WTC11 (cell line): ENCODE measurements at regions not wholly inside any gene's neighbourhood (a gene's known extent, or its start where the extent isn't known, plus 50 kb on each side); places are given as distances from the start of the nearest gene placed in this dataset.

Experiments used
- ATAC-seq: fragments of 200-7000 bp; cut with Tn5 transposase; 2 replicates; pipeline ENCODE4 v1.10.0; 2021; ENCODE audit warnings: mild to moderate bottlenecking, moderate library complexity
- CTCF ChIA-PET: fragments of 300-600 bp; sonication (Branson Sonifier 250); formaldehyde crosslinking; loops from one replicate; lab custom pipeline; 2021; ENCODE audit warnings: antibody characterized with exemption; lab: Charles Lee
- POLR2A ChIA-PET: fragments of 350-600 bp; sonication (Branson Sonifier 250); formaldehyde crosslinking; loops from one replicate; lab custom pipeline; 2021; ENCODE audit warnings: antibody characterized with exemption; lab: Charles Lee
- DNase-seq: peaks from one replicate; pipeline ENCODE4 v3.0.0; 2021; ENCODE audit warnings: low spot score
- H3K27ac Mint-ChIP-seq: 2 replicates; pipeline ENCODE4 v1.8.0; 2021; ENCODE audit warnings: mixed read lengths
- H3K27me3 Mint-ChIP-seq: 2 replicates; pipeline ENCODE4 v1.8.0; 2021; ENCODE audit warnings: low read depth, mild to moderate bottlenecking, moderate library complexity, mixed read lengths
- H3K36me3 Mint-ChIP-seq: 2 replicates; pipeline ENCODE4 v1.8.0; 2021; ENCODE audit warnings: mixed read lengths
- H3K4me1 Mint-ChIP-seq: 2 replicates; pipeline ENCODE4 v1.8.0; 2022; ENCODE audit warnings: mixed read lengths
- H3K4me3 Mint-ChIP-seq: 2 replicates; pipeline ENCODE4 v1.8.0; 2021; ENCODE audit warnings: mild to moderate bottlenecking, moderate library complexity, mixed read lengths
- H3K9me3 Mint-ChIP-seq: 2 replicates; pipeline ENCODE4 v1.8.0; 2021; ENCODE audit warnings: mixed read lengths
- FOXJ3 ChIP-seq: sonication (generic); formaldehyde crosslinking; IDR thresholded peaks from 2 replicates; pipeline ENCODE4 v1.9.0; 2021; ENCODE audit warnings: missing genetic modification reagents, mild to moderate bottlenecking, borderline replicate concordance
- GABPB1 ChIP-seq: sonication (generic); formaldehyde crosslinking; IDR thresholded peaks from 2 replicates; pipeline ENCODE4 v1.8.1; 2023; ENCODE audit warnings: mild to moderate bottlenecking, missing genetic modification reagents
- GTF2I ChIP-seq: fragments of 250-450 bp; sonication (Bioruptor Pico); conservative IDR thresholded peaks from 2 replicates; pipeline ENCODE4 v1.4.0; 2021; ENCODE audit warnings: mild to moderate bottlenecking
- HMGA2 ChIP-seq: fragments of 250-450 bp; sonication (Bioruptor Pico); IDR thresholded peaks from 2 replicates; pipeline ENCODE4 v1.4.0; 2021; ENCODE audit warnings: mild to moderate bottlenecking, moderate library complexity
- NFATC4 ChIP-seq: fragments of 250-450 bp; sonication (Bioruptor Pico); IDR thresholded peaks from 2 replicates; pipeline ENCODE4 v1.9.0; 2021; ENCODE audit warnings: mild to moderate bottlenecking
- NFYB ChIP-seq: sonication (generic); formaldehyde crosslinking; conservative IDR thresholded peaks from 2 replicates; pipeline ENCODE4 v1.8.0; 2022; ENCODE audit warnings: low read depth, missing genetic modification reagents
- SP1 ChIP-seq: sonication (generic); formaldehyde crosslinking; conservative IDR thresholded peaks from 2 replicates; pipeline ENCODE4 v1.8.1; 2022; ENCODE audit warnings: missing genetic modification reagents
- TCF7 ChIP-seq: sonication (generic); formaldehyde crosslinking; IDR thresholded peaks from 2 replicates; pipeline ENCODE4 v1.8.0; 2022; ENCODE audit warnings: mild to moderate bottlenecking, low read depth, missing genetic modification reagents, moderate library complexity
- TEAD4 ChIP-seq: sonication (generic); formaldehyde crosslinking; IDR thresholded peaks from 2 replicates; pipeline ENCODE4 v1.8.0; 2022; ENCODE audit warnings: mild to moderate bottlenecking, missing genetic modification reagents
- ZNF138 ChIP-seq: sonication (generic); formaldehyde crosslinking; conservative IDR thresholded peaks from 2 replicates; pipeline ENCODE4 v1.8.1; 2022; ENCODE audit warnings: mild to moderate bottlenecking, moderate library complexity, missing genetic modification reagents
- TF ChIP-seq, protein P1 (sequence below): sonication (generic); formaldehyde crosslinking; IDR thresholded peaks from 2 replicates; pipeline ENCODE4 v1.8.0; 2023; ENCODE audit warnings: missing genetic modification reagents, mild to moderate bottlenecking, borderline replicate concordance
- TF ChIP-seq, protein P2 (sequence below): sonication (generic); formaldehyde crosslinking; IDR thresholded peaks from 2 replicates; pipeline ENCODE4 v1.8.1; 2023; ENCODE audit warnings: mild to moderate bottlenecking, missing genetic modification reagents
- TF ChIP-seq, protein P3 (sequence below): sonication (generic); formaldehyde crosslinking; IDR thresholded peaks from 2 replicates; pipeline ENCODE4 v1.8.0; 2022; ENCODE audit warnings: mild to moderate bottlenecking, missing genetic modification reagents
- TF ChIP-seq, protein P4 (sequence below): fragments of 250-450 bp; sonication (Bioruptor Pico); IDR thresholded peaks from 2 replicates; pipeline ENCODE4 v1.8.0; 2021; ENCODE audit warnings: mild to moderate bottlenecking
- TF ChIP-seq, protein P5 (sequence below): fragments of 250-450 bp; sonication (Bioruptor Pico); IDR thresholded peaks from 2 replicates; pipeline ENCODE4 v2.1.2; 2022; ENCODE audit warnings: mild to moderate bottlenecking, moderate library complexity
- TF ChIP-seq, protein P6 (sequence below): fragments of 250-450 bp; sonication (Bioruptor Pico); IDR thresholded peaks from 2 replicates; pipeline ENCODE4 v1.9.0; 2021; ENCODE audit warnings: mild to moderate bottlenecking
- TF ChIP-seq, protein P7 (sequence below): sonication (generic); formaldehyde crosslinking; conservative IDR thresholded peaks from 2 replicates; pipeline ENCODE4 v1.8.1; 2022; ENCODE audit warnings: mild to moderate bottlenecking, missing genetic modification reagents
- TF ChIP-seq, protein P8 (sequence below): fragments of 250-450 bp; sonication (Bioruptor Pico); IDR thresholded peaks from 2 replicates; pipeline ENCODE4 v1.9.0; 2021; ENCODE audit warnings: mild to moderate bottlenecking

DNA sequence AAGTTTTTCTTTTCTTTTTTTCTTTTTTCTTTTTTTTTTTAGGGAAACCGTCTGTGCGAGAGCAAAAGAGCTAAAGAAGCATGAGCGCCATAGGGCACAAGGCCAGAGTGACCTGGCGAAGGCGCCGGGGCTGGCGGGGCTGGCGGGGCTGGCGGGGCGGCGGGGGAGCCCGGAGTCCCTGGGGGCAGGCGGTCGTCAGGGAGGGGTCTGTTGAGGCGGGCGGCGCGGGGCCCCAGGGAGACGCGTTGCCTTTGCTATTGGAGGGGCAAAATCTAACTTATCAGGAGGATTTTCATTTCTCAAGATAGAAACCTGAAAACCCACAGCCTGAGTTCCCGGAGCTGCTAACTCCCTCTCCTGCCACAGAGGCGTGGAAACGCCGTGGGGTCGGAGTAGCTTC is 135.6 kb upstream of the SMAD1 start (continued):
- TF ChIP-seq GTF2I (no peak), ZNF138 (CRISPR knock-in tag) (no peak), GABPB1 (CRISPR knock-in tag) (no peak), SP1 (no peak), FOXJ3 (CRISPR knock-in tag) (no peak), TCF7 (CRISPR knock-in tag) (no peak)
- TF ChIP-seq, protein P1, sequence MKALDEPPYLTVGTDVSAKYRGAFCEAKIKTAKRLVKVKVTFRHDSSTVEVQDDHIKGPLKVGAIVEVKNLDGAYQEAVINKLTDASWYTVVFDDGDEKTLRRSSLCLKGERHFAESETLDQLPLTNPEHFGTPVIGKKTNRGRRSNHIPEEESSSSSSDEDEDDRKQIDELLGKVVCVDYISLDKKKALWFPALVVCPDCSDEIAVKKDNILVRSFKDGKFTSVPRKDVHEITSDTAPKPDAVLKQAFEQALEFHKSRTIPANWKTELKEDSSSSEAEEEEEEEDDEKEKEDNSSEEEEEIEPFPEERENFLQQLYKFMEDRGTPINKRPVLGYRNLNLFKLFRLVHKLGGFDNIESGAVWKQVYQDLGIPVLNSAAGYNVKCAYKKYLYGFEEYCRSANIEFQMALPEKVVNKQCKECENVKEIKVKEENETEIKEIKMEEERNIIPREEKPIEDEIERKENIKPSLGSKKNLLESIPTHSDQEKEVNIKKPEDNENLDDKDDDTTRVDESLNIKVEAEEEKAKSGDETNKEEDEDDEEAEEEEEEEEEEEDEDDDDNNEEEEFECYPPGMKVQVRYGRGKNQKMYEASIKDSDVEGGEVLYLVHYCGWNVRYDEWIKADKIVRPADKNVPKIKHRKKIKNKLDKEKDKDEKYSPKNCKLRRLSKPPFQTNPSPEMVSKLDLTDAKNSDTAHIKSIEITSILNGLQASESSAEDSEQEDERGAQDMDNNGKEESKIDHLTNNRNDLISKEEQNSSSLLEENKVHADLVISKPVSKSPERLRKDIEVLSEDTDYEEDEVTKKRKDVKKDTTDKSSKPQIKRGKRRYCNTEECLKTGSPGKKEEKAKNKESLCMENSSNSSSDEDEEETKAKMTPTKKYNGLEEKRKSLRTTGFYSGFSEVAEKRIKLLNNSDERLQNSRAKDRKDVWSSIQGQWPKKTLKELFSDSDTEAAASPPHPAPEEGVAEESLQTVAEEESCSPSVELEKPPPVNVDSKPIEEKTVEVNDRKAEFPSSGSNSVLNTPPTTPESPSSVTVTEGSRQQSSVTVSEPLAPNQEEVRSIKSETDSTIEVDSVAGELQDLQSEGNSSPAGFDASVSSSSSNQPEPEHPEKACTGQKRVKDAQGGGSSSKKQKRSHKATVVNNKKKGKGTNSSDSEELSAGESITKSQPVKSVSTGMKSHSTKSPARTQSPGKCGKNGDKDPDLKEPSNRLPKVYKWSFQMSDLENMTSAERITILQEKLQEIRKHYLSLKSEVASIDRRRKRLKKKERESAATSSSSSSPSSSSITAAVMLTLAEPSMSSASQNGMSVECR (CRISPR knock-in tag): no peak
- TF ChIP-seq, protein P2, sequence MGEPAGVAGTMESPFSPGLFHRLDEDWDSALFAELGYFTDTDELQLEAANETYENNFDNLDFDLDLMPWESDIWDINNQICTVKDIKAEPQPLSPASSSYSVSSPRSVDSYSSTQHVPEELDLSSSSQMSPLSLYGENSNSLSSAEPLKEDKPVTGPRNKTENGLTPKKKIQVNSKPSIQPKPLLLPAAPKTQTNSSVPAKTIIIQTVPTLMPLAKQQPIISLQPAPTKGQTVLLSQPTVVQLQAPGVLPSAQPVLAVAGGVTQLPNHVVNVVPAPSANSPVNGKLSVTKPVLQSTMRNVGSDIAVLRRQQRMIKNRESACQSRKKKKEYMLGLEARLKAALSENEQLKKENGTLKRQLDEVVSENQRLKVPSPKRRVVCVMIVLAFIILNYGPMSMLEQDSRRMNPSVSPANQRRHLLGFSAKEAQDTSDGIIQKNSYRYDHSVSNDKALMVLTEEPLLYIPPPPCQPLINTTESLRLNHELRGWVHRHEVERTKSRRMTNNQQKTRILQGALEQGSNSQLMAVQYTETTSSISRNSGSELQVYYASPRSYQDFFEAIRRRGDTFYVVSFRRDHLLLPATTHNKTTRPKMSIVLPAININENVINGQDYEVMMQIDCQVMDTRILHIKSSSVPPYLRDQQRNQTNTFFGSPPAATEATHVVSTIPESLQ: no peak
- TF ChIP-seq, protein P3, sequence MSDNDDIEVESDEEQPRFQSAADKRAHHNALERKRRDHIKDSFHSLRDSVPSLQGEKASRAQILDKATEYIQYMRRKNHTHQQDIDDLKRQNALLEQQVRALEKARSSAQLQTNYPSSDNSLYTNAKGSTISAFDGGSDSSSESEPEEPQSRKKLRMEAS (CRISPR knock-in tag): no peak
- TF ChIP-seq, protein P4, sequence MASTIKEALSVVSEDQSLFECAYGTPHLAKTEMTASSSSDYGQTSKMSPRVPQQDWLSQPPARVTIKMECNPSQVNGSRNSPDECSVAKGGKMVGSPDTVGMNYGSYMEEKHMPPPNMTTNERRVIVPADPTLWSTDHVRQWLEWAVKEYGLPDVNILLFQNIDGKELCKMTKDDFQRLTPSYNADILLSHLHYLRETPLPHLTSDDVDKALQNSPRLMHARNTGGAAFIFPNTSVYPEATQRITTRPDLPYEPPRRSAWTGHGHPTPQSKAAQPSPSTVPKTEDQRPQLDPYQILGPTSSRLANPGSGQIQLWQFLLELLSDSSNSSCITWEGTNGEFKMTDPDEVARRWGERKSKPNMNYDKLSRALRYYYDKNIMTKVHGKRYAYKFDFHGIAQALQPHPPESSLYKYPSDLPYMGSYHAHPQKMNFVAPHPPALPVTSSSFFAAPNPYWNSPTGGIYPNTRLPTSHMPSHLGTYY (CRISPR knock-in tag): no peak
- TF ChIP-seq, protein P5, sequence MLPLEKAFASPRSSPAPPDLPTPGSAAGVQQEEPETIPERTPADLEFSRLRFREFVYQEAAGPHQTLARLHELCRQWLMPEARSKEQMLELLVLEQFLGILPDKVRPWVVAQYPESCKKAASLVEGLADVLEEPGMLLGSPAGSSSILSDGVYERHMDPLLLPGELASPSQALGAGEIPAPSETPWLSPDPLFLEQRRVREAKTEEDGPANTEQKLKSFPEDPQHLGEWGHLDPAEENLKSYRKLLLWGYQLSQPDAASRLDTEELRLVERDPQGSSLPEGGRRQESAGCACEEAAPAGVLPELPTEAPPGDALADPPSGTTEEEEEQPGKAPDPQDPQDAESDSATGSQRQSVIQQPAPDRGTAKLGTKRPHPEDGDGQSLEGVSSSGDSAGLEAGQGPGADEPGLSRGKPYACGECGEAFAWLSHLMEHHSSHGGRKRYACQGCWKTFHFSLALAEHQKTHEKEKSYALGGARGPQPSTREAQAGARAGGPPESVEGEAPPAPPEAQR (CRISPR knock-in tag): no peak

DNA sequence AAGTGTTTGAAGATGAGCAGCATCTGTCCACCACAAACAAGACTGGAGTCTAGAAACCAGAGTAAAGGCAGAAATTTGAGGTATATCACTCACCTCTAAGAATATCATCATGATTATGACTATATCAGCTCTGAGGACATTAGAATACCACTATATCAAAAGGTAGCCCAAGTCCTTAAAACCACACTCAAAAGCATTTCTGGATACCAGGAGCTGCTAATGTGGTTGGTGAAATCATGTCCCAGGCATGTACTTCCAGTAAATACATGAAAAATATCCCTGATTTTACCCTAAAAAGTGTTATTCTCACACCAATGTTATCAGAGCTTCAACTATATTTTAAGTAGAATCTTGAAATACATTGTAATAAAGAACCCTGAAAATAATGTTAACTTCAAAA is 136.3 kb upstream of the SMAD1 start:
- Mint-ChIP-seq H3K27ac (no peak overlapping the region), H3K4me3 (no peak overlapping the region), H3K4me1 (peaks cover 11% of the 10 kb centered on the region), H3K9me3 (no peaks in the 10 kb centered on the region; the same call in 1 of the 2 replicates), H3K36me3 (no peaks in the 10 kb centered on the region), H3K27me3 (no peaks in the 10 kb centered on the region)
- no peak for TF ChIP-seq TEAD4
- TF ChIP-seq HMGA2 (CRISPR knock-in tag): no peak
- TF ChIP-seq, protein P6, sequence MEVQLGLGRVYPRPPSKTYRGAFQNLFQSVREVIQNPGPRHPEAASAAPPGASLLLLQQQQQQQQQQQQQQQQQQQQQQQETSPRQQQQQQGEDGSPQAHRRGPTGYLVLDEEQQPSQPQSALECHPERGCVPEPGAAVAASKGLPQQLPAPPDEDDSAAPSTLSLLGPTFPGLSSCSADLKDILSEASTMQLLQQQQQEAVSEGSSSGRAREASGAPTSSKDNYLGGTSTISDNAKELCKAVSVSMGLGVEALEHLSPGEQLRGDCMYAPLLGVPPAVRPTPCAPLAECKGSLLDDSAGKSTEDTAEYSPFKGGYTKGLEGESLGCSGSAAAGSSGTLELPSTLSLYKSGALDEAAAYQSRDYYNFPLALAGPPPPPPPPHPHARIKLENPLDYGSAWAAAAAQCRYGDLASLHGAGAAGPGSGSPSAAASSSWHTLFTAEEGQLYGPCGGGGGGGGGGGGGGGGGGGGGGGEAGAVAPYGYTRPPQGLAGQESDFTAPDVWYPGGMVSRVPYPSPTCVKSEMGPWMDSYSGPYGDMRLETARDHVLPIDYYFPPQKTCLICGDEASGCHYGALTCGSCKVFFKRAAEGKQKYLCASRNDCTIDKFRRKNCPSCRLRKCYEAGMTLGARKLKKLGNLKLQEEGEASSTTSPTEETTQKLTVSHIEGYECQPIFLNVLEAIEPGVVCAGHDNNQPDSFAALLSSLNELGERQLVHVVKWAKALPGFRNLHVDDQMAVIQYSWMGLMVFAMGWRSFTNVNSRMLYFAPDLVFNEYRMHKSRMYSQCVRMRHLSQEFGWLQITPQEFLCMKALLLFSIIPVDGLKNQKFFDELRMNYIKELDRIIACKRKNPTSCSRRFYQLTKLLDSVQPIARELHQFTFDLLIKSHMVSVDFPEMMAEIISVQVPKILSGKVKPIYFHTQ (CRISPR knock-in tag): no peak
- TF ChIP-seq, protein P7, sequence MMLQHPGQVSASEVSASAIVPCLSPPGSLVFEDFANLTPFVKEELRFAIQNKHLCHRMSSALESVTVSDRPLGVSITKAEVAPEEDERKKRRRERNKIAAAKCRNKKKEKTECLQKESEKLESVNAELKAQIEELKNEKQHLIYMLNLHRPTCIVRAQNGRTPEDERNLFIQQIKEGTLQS (CRISPR knock-in tag): no peak
- TF ChIP-seq NFYB: no peak
- TF ChIP-seq, protein P8, sequence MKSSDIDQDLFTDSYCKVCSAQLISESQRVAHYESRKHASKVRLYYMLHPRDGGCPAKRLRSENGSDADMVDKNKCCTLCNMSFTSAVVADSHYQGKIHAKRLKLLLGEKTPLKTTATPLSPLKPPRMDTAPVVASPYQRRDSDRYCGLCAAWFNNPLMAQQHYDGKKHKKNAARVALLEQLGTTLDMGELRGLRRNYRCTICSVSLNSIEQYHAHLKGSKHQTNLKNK (CRISPR knock-in tag): no peak
- no peak for TF ChIP-seq NFATC4
- DNase-seq: no peak
- no peak for ATAC-seq
- CTCF ChIA-PET: no interaction called here
- POLR2A ChIA-PET: interaction anchor here (0.7 kb wide), 1 partner anchor 44 kb away, joined by 3 read pairs; no protein-coding TSS in a partner anchor
